GM12872 (cell line): ENCODE measurements at regions not wholly inside any gene's neighbourhood (a gene's known extent, or its start where the extent isn't known, plus 50 kb on each side); places are given as distances from the start of the nearest gene placed in this dataset.

Experiments
- TF ChIP-seq, protein P1 (sequence below): IDR thresholded peaks from 3 replicates; pipeline ENCODE4 v1.5.1; 2011; ENCODE audit warnings: low read depth, mild to moderate bottlenecking, low read length, moderate library complexity; ENCODE audit not compliant: insufficient read depth

GRCh38 chr6:47423079-47423478 is 54.5 kb upstream of the CD2AP start:
- TF ChIP-seq, protein P1, sequence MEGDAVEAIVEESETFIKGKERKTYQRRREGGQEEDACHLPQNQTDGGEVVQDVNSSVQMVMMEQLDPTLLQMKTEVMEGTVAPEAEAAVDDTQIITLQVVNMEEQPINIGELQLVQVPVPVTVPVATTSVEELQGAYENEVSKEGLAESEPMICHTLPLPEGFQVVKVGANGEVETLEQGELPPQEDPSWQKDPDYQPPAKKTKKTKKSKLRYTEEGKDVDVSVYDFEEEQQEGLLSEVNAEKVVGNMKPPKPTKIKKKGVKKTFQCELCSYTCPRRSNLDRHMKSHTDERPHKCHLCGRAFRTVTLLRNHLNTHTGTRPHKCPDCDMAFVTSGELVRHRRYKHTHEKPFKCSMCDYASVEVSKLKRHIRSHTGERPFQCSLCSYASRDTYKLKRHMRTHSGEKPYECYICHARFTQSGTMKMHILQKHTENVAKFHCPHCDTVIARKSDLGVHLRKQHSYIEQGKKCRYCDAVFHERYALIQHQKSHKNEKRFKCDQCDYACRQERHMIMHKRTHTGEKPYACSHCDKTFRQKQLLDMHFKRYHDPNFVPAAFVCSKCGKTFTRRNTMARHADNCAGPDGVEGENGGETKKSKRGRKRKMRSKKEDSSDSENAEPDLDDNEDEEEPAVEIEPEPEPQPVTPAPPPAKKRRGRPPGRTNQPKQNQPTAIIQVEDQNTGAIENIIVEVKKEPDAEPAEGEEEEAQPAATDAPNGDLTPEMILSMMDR, result no peak

DNA sequence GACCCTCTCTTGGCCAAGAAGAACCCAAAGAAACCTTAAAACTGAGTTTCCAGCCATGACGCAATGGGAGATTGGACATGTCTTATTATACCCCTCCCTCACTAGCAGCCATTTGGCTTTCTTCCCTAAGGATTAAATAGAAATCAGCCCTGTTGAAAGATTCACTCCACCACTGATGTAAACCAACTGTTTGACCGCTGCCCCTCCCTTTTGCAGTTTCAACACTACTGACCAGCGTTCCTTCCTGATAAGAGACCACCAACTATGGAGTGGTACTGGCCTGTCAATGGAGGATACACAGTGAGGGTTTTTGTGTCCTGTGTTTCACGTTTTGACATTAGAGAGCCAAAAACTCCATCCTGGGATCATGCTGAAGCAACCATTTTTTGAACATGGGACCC is 53.2 kb upstream of the CD2AP start:
- TF ChIP-seq, protein P1, result no peak

GRCh38 chr6:47426524-47427302 is 50.9 kb upstream of the CD2AP start:
- TF ChIP-seq, protein P1, result no peak

DNA sequence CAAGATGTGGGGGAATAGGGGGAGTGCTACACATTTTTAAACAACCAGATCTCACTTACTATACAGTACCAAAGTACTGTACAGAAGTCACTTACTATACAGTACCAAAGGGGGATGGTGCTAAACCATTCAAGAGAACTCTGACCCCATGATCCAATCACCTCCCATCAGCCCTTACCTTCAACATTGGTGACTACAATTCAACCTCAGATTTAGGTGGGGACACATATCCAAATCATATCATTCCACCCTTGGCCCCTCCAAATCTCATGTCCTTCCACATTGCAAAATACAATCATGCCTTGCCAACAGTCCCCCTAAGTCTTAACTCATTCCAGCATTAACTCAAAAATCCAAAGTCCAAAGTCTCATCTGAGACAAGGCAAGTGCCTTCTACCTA is 49.9 kb upstream of the CD2AP start:
- TF ChIP-seq, protein P1, result no peak
